H1 (cell line): ENCODE measurements at regions not wholly inside any gene's neighbourhood (a gene's known extent, or its start where the extent isn't known, plus 50 kb on each side); places are given as distances from the start of the nearest gene placed in this dataset.

Experiments
- CHD1 ChIP-seq: IDR thresholded peaks from 2 replicates; pipeline ENCODE4 v1.6.1; 2012; ENCODE audit warnings: low read depth, low read length, improper control_type of control experiment
- CREB1 ChIP-seq: IDR thresholded peaks from 2 replicates; pipeline ENCODE4 v1.6.1; 2012; ENCODE audit warnings: inconsistent platforms
- EP300 ChIP-seq, 2 experiments: IDR thresholded peaks; 1 replicate in 1 of 2; 2 replicates in 1 of 2; pipeline ENCODE4 v1.6.1; 2011 to 2012; ENCODE audit warnings: low read depth in 2 of 2, low read length in 2 of 2, mild to moderate bottlenecking in 2 of 2, borderline replicate concordance in 1 of 2, inconsistent platforms in 1 of 2, moderate library complexity in 1 of 2
- EZH2 ChIP-seq: fragments of 200-600 bp; sonication (generic); IDR thresholded peaks from 2 replicates; pipeline ENCODE4 v1.7.1; 2012; ENCODE audit warnings: low read depth, mild to moderate bottlenecking, moderate library complexity, low read length, inconsistent platforms; ENCODE audit not compliant: severe bottlenecking
- GTF2F1 ChIP-seq: IDR thresholded peaks from 2 replicates; pipeline ENCODE4 v1.6.1; 2012; ENCODE audit warnings: low read depth, low read length, improper control_type of control experiment, borderline replicate concordance
- POLR2A ChIP-seq, 2 experiments: IDR thresholded peaks; 1 replicate in 1 of 2; 2 replicates in 1 of 2; pipeline ENCODE4 v1.6.1; 2011; ENCODE audit warnings: low read depth in 2 of 2, low read length in 2 of 2, mild to moderate bottlenecking in 2 of 2; ENCODE audit errors: control extremely low read depth in 1 of 2
- POLR2AphosphoS5 ChIP-seq: IDR thresholded peaks from 2 replicates; pipeline ENCODE4 v1.6.1; 2011; ENCODE audit warnings: low read depth, low read length
- SIX5 ChIP-seq: IDR thresholded peaks from 2 replicates; pipeline ENCODE4 v1.6.1; 2011; ENCODE audit warnings: mild to moderate bottlenecking, low read depth, low read length
- TAF1 ChIP-seq: IDR thresholded peaks from 2 replicates; pipeline ENCODE4 v1.6.1; 2011; ENCODE audit warnings: mild to moderate bottlenecking, low read depth, low read length
- TAF7 ChIP-seq: optimal IDR thresholded peaks from 2 replicates; pipeline ENCODE3; 2011; ENCODE audit warnings: low read depth, mild to moderate bottlenecking, inconsistent platforms, low read length, moderate library complexity, borderline replicate concordance
- YY1 ChIP-seq: IDR thresholded peaks from 2 replicates; pipeline ENCODE4 v1.6.1; 2011; ENCODE audit warnings: low read depth, mild to moderate bottlenecking, low read length
- TF ChIP-seq, protein P1 (sequence below), 3 experiments: IDR thresholded peaks; 1 replicate in 2 of 3; 2 replicates in 1 of 3; pipeline versions ENCODE4 v1.5.1 to v1.6.1; 2011; ENCODE audit warnings: low read length in 3 of 3, mild to moderate bottlenecking in 3 of 3, inconsistent platforms in 2 of 3, low read depth in 1 of 3, moderate library complexity in 1 of 3; ENCODE audit not compliant: insufficient read depth in 1 of 3; ENCODE audit errors: control extremely low read depth in 1 of 3

DNA sequence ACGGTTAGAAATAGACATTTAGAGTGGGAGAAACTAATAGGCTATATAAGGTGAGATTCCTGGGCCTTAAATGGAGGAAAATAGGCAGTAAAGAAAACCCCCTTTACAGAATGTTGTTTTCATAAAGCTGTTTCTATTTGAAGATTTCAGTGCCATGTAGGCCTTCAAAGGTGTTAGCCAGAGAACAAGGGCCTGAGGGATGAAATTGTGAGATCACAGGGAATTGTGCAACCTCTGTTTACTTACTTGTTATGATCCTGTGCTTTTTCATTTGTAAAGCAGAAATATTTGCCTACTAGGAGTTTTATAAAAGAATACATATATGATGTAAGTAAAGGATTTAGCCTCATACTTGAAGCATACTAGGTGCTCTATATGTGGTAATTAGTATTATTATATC lies 272.9 kb upstream of the ARX start:
- TF ChIP-seq SIX5 = no peak
- TF ChIP-seq, protein P1, sequence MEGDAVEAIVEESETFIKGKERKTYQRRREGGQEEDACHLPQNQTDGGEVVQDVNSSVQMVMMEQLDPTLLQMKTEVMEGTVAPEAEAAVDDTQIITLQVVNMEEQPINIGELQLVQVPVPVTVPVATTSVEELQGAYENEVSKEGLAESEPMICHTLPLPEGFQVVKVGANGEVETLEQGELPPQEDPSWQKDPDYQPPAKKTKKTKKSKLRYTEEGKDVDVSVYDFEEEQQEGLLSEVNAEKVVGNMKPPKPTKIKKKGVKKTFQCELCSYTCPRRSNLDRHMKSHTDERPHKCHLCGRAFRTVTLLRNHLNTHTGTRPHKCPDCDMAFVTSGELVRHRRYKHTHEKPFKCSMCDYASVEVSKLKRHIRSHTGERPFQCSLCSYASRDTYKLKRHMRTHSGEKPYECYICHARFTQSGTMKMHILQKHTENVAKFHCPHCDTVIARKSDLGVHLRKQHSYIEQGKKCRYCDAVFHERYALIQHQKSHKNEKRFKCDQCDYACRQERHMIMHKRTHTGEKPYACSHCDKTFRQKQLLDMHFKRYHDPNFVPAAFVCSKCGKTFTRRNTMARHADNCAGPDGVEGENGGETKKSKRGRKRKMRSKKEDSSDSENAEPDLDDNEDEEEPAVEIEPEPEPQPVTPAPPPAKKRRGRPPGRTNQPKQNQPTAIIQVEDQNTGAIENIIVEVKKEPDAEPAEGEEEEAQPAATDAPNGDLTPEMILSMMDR (IDR thresholded peaks at IDR 0.05; ENCODE audit: control extremely low read depth in 1 of 3, insufficient read depth in 1 of 3, low read depth in 1 of 3, low read length in 3 of 3) = no peak
- no peak for TF ChIP-seq POLR2AphosphoS5
- no peak for TF ChIP-seq TAF7
- no peak for TF ChIP-seq TAF1
- TF ChIP-seq EZH2 = no peak
- TF ChIP-seq GTF2F1 = no peak
- TF ChIP-seq EP300 (IDR thresholded peaks at IDR 0.05; ENCODE audit: borderline replicate concordance in 1 of 2, low read depth in 2 of 2, low read length in 2 of 2) = no peak
- TF ChIP-seq POLR2A (IDR thresholded peaks at IDR 0.05; ENCODE audit: control extremely low read depth in 1 of 2, low read depth in 2 of 2, low read length in 2 of 2) = no peak
- no peak for TF ChIP-seq CHD1
- no peak for TF ChIP-seq YY1
- no peak for TF ChIP-seq CREB1
